ENCODE measurements at regions not wholly inside any gene's neighbourhood (a gene's known extent, or its start where the extent isn't known, plus 50 kb on each side); places are given as distances from the start of the nearest gene placed in this dataset.
"Not testable (repeated sequence)": the region's sequence is repeated elsewhere in the genome, so short reads cannot be mapped to it uniquely, and the experiment has no call there.

DNA sequence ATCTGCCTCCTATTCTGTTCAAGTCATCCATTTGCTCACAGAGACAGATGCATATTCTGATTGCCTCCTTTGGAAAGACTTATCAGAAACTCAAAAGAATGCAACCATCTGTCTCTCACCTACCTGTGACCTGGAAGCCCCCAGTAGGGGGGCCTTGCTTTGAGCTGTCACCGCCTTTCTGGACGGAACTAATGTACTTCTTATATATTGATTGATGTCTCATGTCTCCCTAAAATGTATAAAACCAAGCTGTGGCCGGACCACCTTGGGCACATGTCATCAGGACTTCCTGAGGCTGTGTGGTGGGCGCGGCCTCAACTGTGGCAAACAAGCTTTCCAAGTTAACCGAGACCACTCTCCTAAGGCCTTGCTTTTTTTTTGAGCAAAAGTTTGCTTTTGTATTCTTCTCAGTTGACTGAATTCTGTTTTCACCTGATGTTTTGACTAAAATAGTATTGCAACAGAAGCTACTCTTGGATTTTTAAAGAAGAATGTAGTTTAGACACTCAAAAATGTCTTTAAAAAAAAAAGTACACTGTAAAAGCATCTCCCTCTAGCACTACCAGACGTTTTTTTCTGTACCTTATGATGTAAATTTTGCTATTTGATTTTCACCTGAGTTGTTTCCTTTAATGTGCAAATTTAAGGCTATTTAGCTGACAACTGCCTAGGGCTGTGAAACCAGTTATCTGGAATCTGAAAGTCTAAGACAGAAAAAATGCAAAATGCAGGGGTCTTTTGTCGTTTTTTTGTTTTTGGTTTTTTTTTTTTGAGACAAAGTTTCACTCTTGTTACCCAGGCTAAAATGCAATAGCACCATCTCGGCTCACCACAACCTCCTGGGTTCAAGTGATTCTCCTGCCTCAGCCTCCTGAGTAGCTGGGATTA is 298.8 kb upstream of the SGCG start:
- not testable (repeated sequence) for DNase-seq (ENCODE audit: low spot score)

GRCh38 chr13:22883262-22883840 is 297.4 kb upstream of the SGCG start:
- DNase-seq (ENCODE audit: low spot score), result no peak

- DNase-seq (ENCODE audit: low spot score), result no peak
Measured at GRCh38 chr13:22883956-22884355, 296.8 kb upstream of the SGCG start.

DNA sequence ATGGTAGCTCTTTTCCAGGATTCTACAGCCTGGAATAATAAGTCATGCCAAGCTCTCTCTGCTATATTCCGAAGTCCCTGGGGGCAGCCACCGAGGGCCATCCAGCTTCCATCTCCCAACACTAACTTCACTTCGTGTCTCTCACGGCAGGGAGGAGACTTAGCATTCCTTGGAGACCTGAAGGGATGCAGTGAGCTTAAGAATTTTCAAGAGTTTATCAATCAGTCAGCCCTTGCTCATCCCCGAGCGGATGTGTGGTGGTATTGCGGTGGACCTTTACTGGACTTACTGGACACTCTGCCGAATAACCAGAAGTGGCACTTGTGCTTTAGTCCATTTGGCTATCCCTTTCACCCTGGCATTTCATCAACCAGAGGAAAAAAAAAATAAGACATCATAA is 294.7 kb upstream of the SGCG start:
- not testable (repeated sequence) for DNase-seq (ENCODE audit: low spot score)

- not testable (repeated sequence) for DNase-seq (ENCODE audit: low spot score)
Measured at GRCh38 chr13:22889376-22889775, 291.4 kb upstream of the SGCG start.

- no peak for DNase-seq (ENCODE audit: low spot score)
Measured at GRCh38 chr13:22893204-22893603, 287.6 kb upstream of the SGCG start.

DNA sequence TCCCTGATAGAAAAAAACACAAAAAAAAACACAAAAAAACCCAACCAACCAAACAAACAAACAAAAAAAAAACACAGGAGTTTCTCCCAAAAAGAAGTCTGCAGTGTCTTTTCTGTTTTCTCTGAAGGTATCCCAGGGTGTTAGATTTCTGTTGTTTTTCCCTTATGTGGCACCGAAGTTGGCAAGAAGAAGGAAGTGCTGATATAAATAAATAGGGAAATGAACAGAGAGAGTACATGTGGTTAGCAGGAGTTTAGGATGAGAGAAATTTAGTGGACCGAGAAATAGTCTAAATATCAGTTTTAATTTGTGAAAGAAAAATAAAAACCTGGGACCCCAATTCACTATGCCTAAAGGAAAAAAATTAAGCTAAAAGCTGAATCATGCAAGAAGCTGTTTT is 287.0 kb upstream of the SGCG start:
- DNase-seq (ENCODE audit: low spot score), result no peak

- no peak for DNase-seq (ENCODE audit: low spot score)
Measured at GRCh38 chr13:22897571-22898314, 283.0 kb upstream of the SGCG start.

DNA sequence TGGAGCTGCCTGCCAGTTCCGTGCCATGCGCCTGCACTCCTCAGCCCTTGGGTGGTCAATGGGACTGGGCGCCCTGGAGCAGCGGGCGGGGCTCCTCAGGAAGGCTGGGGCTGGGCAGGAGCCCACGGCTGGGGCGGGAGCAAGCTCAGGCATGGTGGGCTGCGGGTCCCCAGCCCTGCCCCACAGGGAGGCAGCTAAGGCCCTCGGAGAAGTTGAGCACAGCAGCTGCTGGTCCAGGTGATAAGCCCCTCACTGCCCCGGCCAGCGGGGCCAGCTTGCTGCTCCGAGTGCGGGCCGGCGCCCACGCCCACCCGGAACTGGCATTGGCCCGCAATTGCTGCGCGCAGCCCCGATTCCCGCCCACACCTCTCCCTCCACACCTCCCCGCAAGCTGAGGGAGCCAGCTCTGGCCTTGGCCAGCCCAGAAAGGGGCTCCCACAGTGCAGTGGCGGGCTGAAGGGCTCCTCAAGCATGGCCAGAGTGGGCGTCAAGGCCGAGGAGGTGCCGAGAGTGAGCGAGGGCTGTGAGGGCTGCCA is 280.3 kb upstream of the SGCG start:
- DNase-seq (ENCODE audit: low spot score), result not testable (repeated sequence)

- no peak for DNase-seq (ENCODE audit: low spot score)
Measured at GRCh38 chr13:22903301-22903700, 277.5 kb upstream of the SGCG start.

DNA sequence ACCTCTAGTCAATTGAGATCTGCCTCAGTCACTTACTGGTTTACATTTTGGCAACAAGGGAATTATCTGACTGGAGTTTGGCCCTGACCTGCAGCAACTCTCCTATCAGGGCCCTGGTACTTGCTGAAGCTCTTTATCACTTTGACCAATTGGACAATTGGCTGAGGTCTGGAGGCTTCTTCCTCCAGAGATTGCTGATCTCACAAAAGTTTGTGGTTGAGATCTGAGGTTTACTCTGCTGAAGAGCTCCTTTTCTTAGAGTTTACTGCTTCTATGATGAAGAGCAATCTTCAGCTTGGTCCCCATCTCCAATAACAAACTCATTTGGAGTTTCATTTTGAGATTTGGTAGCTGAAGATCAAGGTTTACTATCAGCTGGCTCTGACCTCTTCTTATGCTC is 276.9 kb upstream of the SGCG start:
- no peak for DNase-seq (ENCODE audit: low spot score)

GRCh38 chr13:22915442-22916082 is 265.2 kb upstream of the SGCG start:
- DNase-seq (ENCODE audit: low spot score), result no peak

- DNase-seq (ENCODE audit: low spot score), result not testable (repeated sequence)
Measured at GRCh38 chr13:22916276-22916675, 264.5 kb upstream of the SGCG start.

- DNase-seq (ENCODE audit: low spot score), result no peak
Measured at GRCh38 chr13:22925881-22926747, 254.7 kb upstream of the SGCG start.

DNA sequence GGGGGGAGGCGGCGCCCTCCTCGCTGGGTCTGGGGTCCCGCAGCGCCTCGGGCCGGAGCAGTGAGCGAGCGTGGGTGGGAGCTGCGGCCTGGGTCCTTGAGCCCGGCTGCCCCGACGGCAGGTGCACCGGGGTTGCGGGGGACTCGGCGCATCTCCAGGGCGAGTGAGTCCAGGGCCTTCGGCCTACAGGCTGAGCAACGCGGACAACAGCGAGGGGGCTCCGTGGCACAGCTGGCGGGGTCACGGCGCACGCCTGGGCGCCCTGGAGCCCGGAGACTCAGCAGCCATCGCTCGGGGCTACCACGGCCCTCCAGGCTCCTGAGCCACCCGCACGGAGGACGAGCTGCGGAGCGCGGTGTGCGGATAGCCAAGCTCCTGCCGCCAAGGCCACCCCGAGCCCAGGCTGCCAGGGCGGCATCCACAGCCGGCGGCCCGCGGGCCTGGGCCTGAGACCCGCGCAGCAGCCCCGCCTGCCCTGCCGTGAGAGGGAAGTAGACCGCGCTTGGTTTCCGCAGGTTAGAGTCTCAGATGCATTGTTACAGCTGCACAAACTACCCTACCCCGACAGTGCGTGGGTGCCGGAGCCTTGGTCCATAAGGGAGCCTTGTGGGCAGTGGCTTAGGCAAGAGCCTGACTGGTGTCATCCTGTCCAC is 253.9 kb upstream of the SGCG start:
- no peak for DNase-seq (ENCODE audit: low spot score)

- DNase-seq (ENCODE audit: low spot score), result not testable (repeated sequence)
Measured at GRCh38 chr13:22927845-22928244, 252.9 kb upstream of the SGCG start.

- DNase-seq (ENCODE audit: low spot score), result no peak
Measured at GRCh38 chr13:22929381-22930126, 251.2 kb upstream of the SGCG start.

DNA sequence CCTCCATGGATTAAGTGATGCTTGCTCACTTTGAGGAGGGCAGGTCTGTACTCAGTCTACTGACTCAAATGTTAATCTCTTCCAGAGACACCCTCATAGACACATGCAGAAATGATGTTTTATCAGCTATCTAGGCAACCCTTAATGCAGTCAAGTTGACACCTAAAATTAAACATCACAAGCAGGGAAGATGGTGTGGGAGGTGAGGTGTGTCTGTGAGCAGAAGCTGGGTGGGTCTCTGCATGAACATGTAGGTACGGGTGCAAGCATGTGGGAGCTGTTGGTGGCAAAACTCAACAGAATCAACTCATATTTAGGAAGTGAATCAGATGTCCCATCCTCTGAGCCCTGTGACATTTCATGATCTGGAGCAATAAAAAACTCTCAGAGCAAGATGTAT is 249.2 kb upstream of the SGCG start:
- no peak for DNase-seq (ENCODE audit: low spot score)

- DNase-seq (ENCODE audit: low spot score), result not testable (repeated sequence)
Measured at GRCh38 chr13:22932632-22933412, 248.0 kb upstream of the SGCG start.
